ENCODE measurements at regions not wholly inside any gene's neighbourhood (a gene's known extent, or its start where the extent isn't known, plus 50 kb on each side); places are given as distances from the start of the nearest gene placed in this dataset.
"Not testable (repeated sequence)": the region's sequence is repeated elsewhere in the genome, so short reads cannot be mapped to it uniquely, and the experiment has no call there.

DNA sequence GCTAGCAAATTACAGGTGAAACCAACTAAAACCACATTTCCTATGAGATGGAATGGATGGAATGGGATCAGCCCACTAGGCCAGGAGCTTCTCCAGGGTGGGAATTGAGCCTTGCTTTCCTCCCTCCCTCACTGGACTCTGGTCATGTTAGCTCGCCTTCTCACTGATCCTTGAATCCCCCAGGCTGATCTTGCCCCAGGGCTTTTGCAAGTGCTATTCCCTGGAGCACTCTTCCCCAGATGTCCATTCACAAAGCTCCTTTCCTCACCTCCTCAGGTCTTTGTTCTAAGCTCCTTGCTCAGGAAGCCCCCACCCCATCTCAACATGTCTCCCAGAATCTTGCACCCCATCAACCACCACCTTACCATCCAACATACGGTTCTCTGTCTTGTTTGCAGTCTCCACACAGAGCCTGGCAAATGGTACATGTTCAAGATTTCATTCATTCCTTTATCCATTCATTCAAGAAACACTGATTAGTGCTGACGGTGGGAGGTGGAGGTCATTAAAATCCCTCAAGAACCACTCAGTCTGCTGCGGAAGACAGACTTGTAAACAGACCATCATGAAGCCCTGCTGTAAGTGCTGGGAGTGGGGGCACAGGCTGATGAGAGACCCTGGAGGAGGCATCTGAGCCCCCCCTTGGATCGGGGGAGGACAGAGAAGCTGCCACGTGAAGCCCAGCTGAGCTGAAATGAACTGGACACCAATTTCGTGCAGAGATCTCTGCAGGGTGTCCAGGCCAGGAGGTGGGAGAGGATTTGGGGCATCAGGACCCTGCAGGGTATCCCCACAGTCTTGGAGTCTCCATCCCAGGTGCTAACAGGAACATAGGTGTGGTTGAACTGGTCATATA lies 141.7 kb downstream of the BARX1 start:
- DNase-seq (ENCODE audit: low read depth, low spot score): no peak

DNA sequence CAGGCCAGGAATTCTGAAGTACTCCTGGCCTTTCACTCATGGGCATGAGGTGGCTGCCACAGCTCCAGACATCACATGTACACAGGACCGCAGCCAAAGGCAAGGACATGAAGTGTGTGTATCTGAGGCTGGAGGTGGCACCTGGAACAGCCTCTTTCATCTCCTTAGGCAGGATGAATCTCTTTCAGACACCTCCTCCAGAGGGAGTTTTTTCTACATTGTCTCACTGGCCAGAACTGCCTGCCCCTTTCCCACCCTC lies 142.8 kb downstream of the BARX1 start:
- DNase-seq (ENCODE audit: low read depth, low spot score): no peak

DNA sequence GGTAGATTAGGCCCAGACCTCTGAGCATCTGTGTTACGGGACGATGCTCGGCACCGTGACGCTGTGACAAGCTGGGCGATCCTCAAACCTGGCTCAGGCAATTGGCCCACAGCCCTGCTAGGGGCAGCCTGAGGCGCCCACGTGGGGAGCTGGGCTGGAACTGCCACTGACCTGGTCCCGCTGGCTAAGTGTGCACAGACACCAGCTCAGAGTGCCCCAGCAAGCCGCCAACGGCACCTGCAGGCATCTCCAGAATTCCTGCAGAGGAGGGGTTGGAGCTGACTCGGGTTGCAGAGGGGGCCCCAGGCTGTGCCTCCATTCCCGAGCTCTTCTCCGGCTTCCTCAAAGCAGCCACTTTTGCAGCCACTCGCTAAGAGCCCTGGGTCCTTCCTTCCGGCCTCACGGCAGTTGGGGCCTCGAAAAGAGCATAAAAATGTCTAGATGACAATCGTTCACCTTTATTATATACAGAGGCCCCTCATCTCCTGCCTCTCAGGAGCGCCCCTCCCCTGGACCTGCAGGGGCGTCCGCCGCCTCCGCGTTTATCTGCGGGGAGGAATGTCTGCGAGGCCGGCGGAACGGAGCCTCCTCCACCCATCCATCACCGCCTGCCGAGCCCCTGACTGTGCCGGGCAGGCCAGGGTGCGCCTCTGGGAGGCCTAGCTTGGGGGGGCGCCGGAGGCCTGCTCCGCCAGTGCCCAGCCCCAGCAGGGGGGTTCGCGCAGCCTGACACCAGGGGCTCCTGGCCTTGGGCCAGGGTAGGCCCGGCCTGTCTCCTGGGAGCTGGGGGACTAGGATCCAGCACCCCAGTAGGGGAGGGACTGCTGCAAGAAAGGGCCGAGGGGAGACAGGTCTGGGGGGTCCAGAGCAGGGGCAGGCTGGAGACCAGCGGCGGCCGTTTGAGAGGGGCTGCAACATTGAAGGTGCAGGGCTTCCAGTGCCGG lies 144.9 kb downstream of the BARX1 start:
- no peak for DNase-seq (ENCODE audit: low read depth, low spot score)

- no peak for DNase-seq (ENCODE audit: low read depth, low spot score)
Measured at GRCh38 chr9:93809204-93809940, 145.8 kb downstream of the BARX1 start.

- DNase-seq (ENCODE audit: low read depth, low spot score): no peak
Measured at GRCh38 chr9:93808115-93809029, 146.8 kb downstream of the BARX1 start.

DNA sequence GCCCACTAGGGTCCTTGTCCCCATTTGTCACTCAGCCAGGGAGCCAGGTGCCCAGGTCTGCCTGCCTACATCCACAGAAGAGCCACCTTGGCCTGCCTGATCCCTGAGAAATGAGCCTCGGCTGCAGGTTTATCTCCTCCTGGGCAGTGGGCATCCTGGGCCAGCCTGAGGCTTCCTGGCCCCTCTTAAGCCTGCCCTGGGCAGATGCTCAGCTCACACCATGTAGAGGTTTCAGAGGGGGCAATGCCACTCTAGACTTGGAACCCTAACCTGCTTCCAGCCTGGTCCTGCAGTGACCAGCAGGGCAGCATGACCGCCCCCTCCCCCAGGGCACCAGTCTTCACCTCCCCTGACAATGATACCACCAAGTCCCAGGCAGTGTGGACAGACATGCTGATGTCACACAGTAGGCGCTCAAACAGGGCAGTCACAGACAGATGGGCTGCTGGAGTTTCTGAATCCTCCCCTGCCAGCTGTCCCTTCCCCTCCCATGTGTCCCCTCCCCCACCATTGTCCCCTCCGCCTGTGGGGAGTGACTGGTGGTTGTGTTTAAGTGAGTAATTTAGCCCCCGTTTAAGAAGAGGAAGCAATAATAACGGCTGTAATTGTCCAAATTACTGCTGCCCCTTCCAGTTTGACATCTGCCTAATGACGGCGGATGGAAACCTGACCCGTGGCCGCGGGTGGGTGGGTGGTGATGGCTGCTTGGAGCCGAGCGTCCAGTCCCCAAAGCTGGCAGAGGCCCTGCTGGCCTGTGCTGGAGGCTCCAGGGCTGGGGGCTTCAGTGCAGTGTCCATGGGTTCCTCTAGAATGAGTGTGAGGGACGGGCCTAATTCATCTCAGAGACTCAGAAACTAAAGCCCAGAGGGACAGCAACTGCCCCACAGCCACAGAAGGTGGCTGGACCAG lies 147.7 kb downstream of the BARX1 start:
- DNase-seq (ENCODE audit: low read depth, low spot score): no peak

GRCh38 chr9:93801581-93802284 lies 153.4 kb downstream of the BARX1 start:
- no peak for DNase-seq (ENCODE audit: low read depth, low spot score)

DNA sequence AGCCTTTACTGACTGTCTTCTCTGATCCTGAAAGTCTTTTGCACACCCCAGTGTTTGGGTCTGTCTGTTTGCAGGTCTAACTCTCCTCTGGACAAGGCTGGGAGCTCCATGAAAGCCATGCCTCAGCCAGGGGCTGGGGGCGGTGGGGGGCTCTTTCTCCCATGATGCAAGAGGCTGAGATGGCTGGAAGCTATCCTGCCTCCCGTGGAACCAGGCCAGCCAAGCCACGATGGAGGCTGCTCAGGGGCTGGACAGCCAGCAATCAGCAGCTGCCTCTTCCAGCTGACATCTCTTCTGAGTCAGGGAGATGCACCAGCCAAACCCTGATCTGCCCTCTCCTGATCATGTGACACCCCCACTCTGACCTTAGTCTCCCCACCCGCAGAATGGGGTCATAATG lies 154.0 kb downstream of the BARX1 start:
- no peak for DNase-seq (ENCODE audit: low read depth, low spot score)

- DNase-seq (ENCODE audit: low read depth, low spot score): no peak
Measured at GRCh38 chr9:93792358-93792757, 162.8 kb downstream of the BARX1 start.

- DNase-seq (ENCODE audit: low read depth, low spot score): no peak
Measured at GRCh38 chr9:93786204-93786603, 169.0 kb downstream of the BARX1 start.

- DNase-seq (ENCODE audit: low read depth, low spot score): no peak
Measured at GRCh38 chr9:93776873-93777272, 178.3 kb downstream of the BARX1 start.

- no peak for DNase-seq (ENCODE audit: low read depth, low spot score)
Measured at GRCh38 chr9:93776256-93776655, 178.9 kb downstream of the BARX1 start.

DNA sequence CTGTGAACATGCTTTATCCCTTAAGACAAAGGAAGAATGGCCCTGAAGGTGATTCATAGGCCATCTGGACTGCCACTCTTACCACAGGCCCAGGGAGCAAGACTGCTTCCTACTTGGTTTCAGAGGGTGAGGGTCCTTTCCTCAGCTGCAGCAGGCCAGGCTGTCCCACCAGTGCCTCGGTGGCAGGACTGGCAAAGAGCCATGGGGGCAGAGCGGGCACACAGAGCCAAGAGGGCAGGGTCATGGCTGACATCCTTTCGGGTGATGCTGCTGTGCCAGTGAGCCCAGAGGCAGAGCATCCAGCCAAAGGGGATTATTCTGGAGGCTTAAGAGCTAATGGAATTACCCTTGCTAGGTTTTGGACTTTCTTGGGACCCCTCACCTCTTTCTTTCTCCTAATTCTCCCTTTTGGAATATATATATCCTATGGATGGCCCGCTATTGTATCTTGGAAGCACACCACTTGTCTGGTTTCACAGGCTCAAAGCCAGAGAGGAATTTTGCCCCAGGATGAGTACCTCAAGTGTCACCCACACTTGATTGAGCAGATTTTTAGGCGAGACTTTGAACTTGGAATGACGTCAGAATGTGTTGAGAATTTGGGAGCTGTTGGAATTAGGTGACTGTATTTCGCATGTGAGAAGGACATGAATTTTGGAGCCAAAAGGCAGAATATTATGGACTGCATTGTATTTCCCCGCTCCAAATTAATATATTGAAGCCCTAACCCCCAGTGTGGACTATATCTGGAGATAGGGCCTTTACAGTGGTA lies 180.6 kb downstream of the BARX1 start:
- DNase-seq (ENCODE audit: low read depth, low spot score): no peak

GRCh38 chr9:93771276-93771675 lies 183.9 kb downstream of the BARX1 start:
- DNase-seq (ENCODE audit: low read depth, low spot score): no peak

DNA sequence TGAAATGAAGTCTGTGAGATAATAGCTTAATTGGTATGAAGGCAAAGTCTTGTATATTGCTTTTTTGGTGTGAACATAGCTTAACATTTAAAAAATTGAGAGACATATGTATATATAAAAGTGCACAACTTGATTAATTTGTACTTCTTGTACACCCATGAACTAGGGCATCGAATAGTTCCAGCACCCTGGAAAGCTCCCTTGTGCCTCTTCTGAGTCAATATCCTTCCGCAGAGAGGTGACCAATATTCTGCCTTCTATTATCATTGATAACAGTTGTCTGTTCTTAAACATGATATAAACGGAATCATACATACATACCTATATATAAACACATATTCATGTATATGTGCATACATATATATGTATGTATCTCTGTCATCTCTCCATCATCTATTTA lies 185.4 kb downstream of the PHF2 start:
- DNase-seq (ENCODE audit: low read depth, low spot score): no peak

DNA sequence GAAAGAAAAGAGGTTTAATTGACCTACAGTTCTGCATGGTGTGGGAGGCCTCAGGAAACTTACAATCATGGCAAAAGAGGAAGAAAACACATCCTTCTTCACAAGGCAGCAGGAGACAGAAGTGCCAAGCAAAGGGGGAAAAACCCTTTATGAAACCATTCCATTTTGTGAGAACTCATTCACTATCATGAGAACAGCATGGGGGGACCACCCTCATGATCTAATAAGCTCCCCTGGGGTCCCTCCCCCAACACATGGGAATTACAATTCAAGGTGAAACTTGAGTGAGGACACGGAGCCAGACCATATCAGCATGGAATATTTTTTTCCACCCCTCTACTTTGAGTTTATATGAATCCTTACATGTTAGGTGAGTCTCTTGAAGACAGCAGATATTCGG lies 173.7 kb downstream of the PHF2 start:
- DNase-seq (ENCODE audit: low read depth, low spot score): no peak

GRCh38 chr9:93748827-93749226 lies 172.4 kb downstream of the PHF2 start:
- not testable (repeated sequence) for DNase-seq (ENCODE audit: low read depth, low spot score)

DNA sequence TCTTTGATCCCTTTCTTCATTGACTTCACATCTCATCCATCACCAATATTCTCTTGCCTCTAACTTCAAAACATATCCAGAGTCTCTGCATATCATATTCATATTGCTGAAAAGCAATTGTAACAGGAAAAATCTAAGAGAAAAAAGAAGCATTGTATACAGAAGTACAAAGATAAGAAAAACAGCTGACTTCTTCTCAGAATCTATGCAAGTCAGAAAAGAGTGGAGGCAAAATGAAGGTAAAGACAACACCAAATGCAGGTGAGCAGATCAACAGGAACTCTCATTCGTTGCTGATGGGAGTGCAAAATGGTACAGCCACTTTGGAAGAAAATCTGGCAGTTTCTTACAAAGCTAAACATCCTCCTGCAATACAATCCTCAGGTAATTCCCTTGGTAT lies 155.6 kb downstream of the PHF2 start:
- DNase-seq (ENCODE audit: low read depth, low spot score): no peak

GRCh38 chr9:93730648-93731047 lies 154.3 kb downstream of the PHF2 start:
- no peak for DNase-seq (ENCODE audit: low read depth, low spot score)

Data from activated naive CD8-positive, alpha-beta T cell treated with anti-CD3 and anti-CD28 coated beads, Interleukin-2, amount 50 U/mL, for 16 hours (primary cell).